ENCODE measurements at regions not wholly inside any gene's neighbourhood (a gene's known extent, or its start where the extent isn't known, plus 50 kb on each side); places are given as distances from the start of the nearest gene placed in this dataset.

- Histone ChIP-seq H2AFZ (ENCODE audit: control insufficient read depth, low read length) (no peak overlapping the region), H3K27ac (ENCODE audit: control insufficient read depth, insufficient read depth, low read length) (no peak overlapping the region), H3K79me2 (ENCODE audit: control insufficient read depth, insufficient read depth, low read length) (no peaks in the 10 kb centered on the region), H4K20me1 (ENCODE audit: control insufficient read depth, extremely low read depth, insufficient read depth, low read length) (no peaks in the 10 kb centered on the region), H3K9me3 (ENCODE audit: control insufficient read depth, low read depth, low read length) (no peaks in the 10 kb centered on the region), H3K9me1 (ENCODE audit: control insufficient read depth, extremely low read depth, insufficient read depth, low read length) (no peaks in the 10 kb centered on the region), H3K4me3 (ENCODE audit: control insufficient read depth in 2 of 3, extremely low read depth in 1 of 3, insufficient read depth in 2 of 3, low read depth in 1 of 3, low read length in 3 of 3) (no peak overlapping the region), H3K4me1 (ENCODE audit: control insufficient read depth, extremely low read depth, insufficient read depth, low read length) (no peaks in the 10 kb centered on the region), H3K36me3 (ENCODE audit: control insufficient read depth in 2 of 2, extremely low read depth in 1 of 2, insufficient read depth in 2 of 2, low read length in 2 of 2) (no peaks in the 10 kb centered on the region), H3K4me2 (ENCODE audit: control insufficient read depth, extremely low read depth, insufficient read depth, low read depth, low read length) (no peak overlapping the region), H3K27me3 (ENCODE audit: control insufficient read depth, extremely low read depth, insufficient read depth, low read length) (no peaks in the 10 kb centered on the region), H3K9ac (ENCODE audit: control insufficient read depth, extremely low read depth, insufficient read depth, low read length) (no peak overlapping the region)
- DNase-seq (ENCODE audit: low read depth, low spot score) (no peak), FAIRE-seq (no peak)
- no peak for TF ChIP-seq CTCF (optimal IDR thresholded peaks at IDR 0.05 in 1 of 3, IDR thresholded peaks at IDR 0.05 in 1 of 3, conservative IDR thresholded peaks at IDR 0.05 in 1 of 3; ENCODE audit: extremely low read depth in 1 of 3, insufficient read depth in 2 of 3, low read length in 3 of 3)
- no peak for TF ChIP-seq EZH2 (IDR thresholded peaks at IDR 0.05; ENCODE audit: low read length)
- dilution Hi-C loops (cut with MboI; ENCODE audit: extremely low pct_ligation_motif_present, low sequenced_read_pairs): no loop called here
Measured at GRCh38 chr12:46884362-46884761, 58.6 kb upstream of the SLC38A4 start.

GRCh38 chr12:46886541-46887041 lies 60.8 kb upstream of the SLC38A4 start:
- Histone ChIP-seq H2AFZ (ENCODE audit: control insufficient read depth, low read length) (no peak overlapping the region), H3K9ac (ENCODE audit: control insufficient read depth, extremely low read depth, insufficient read depth, low read length) (no peak overlapping the region), H3K4me1 (ENCODE audit: control insufficient read depth, extremely low read depth, insufficient read depth, low read length) (no peaks in the 10 kb centered on the region), H3K9me3 (ENCODE audit: control insufficient read depth, low read depth, low read length) (no peaks in the 10 kb centered on the region), H3K4me2 (ENCODE audit: control insufficient read depth, extremely low read depth, insufficient read depth, low read depth, low read length) (no peak overlapping the region), H4K20me1 (ENCODE audit: control insufficient read depth, extremely low read depth, insufficient read depth, low read length) (no peaks in the 10 kb centered on the region), H3K4me3 (ENCODE audit: control insufficient read depth in 2 of 3, extremely low read depth in 1 of 3, insufficient read depth in 2 of 3, low read depth in 1 of 3, low read length in 3 of 3) (no peak overlapping the region), H3K79me2 (ENCODE audit: control insufficient read depth, insufficient read depth, low read length) (no peaks in the 10 kb centered on the region), H3K9me1 (ENCODE audit: control insufficient read depth, extremely low read depth, insufficient read depth, low read length) (no peaks in the 10 kb centered on the region), H3K36me3 (ENCODE audit: control insufficient read depth in 2 of 2, extremely low read depth in 1 of 2, insufficient read depth in 2 of 2, low read length in 2 of 2) (no peaks in the 10 kb centered on the region), H3K27ac (ENCODE audit: control insufficient read depth, insufficient read depth, low read length) (no peak overlapping the region), H3K27me3 (ENCODE audit: control insufficient read depth, extremely low read depth, insufficient read depth, low read length) (no peaks in the 10 kb centered on the region)
- DNase-seq (ENCODE audit: low read depth, low spot score) (no peak), FAIRE-seq (no peak)
- dilution Hi-C loops (cut with MboI; ENCODE audit: extremely low pct_ligation_motif_present, low sequenced_read_pairs): no loop called here
- TF ChIP-seq EZH2 (IDR thresholded peaks at IDR 0.05; ENCODE audit: low read length): no peak
- TF ChIP-seq CTCF (optimal IDR thresholded peaks at IDR 0.05 in 1 of 3, IDR thresholded peaks at IDR 0.05 in 1 of 3, conservative IDR thresholded peaks at IDR 0.05 in 1 of 3; ENCODE audit: extremely low read depth in 1 of 3, insufficient read depth in 2 of 3, low read length in 3 of 3): no peak
